Adrenal gland (tissue), 5 donors: ENCODE measurements at regions not wholly inside any gene's neighbourhood (a gene's known extent, or its start where the extent isn't known, plus 50 kb on each side); places are given as distances from the start of the nearest gene placed in this dataset.

ENCODE experiments used
- CTCF ChIP-seq, 6 experiments: fragments of 450-650 bp in 4 of 6; fragments of 200-600 bp in 2 of 6; sonication (generic) in 1 of 6; IDR thresholded peaks; 1 replicate in 5 of 6; 2 replicates in 1 of 6; pipeline versions ENCODE4 v1.5.1 to v1.8.0; 2016 to 2021; ENCODE audit warnings: antibody characterized with exemption in 6 of 6, mild to moderate bottlenecking in 2 of 6, moderate library complexity in 1 of 6
- POLR2A ChIP-seq, 2 donors: fragments of 450-650 bp; IDR thresholded peaks; one replicate each; pipeline ENCODE4 v1.6.1; 2017; ENCODE audit warnings: antibody characterized with exemption in 2 of 2, mild to moderate bottlenecking in 2 of 2, moderate library complexity in 1 of 2
- donor health status: DM: no; HTN: no; CAD: no.

- TF ChIP-seq POLR2A (IDR thresholded peaks at IDR 0.05) (no peak), CTCF (IDR thresholded peaks at IDR 0.05) (no peak)
Observed at GRCh38 chr1:218803351-218803997, 370.2 kb upstream of the LYPLAL1 start.
